Activated T-cell treated with anti-CD3 and anti-CD28 coated beads, Interleukin-2, amount 50 U/mL, for 4 hours (primary cell): ENCODE measurements at regions not wholly inside any gene's neighbourhood (a gene's known extent, or its start where the extent isn't known, plus 50 kb on each side); places are given as distances from the start of the nearest gene placed in this dataset.

Source experiments
- ATAC-seq, 2 donors: fragments of 200-7000 bp; cut with Tn5 transposase; one replicate each; pipeline ENCODE4 v1.10.0; 2021
- DNase-seq: peaks from one replicate; pipeline ENCODE4 v3.0.0-alpha.2; 2020
- H3K27me3 Mint-ChIP-seq: one replicate; pipeline ENCODE4 v1.8.0; 2021; ENCODE audit warnings: low read depth, mixed read lengths
- H3K36me3 Mint-ChIP-seq: one replicate; pipeline ENCODE4 v1.8.0; 2022; ENCODE audit warnings: mixed read lengths; ENCODE audit not compliant: insufficient read depth
- H3K4me1 Mint-ChIP-seq: one replicate; pipeline ENCODE4 v1.8.0; 2021; ENCODE audit warnings: low read depth, mixed read lengths
- H3K4me3 Mint-ChIP-seq: one replicate; pipeline ENCODE4 v1.8.0; 2021; ENCODE audit warnings: mild to moderate bottlenecking, moderate library complexity, mixed read lengths
- H3K9me3 Mint-ChIP-seq: one replicate; pipeline ENCODE4 v1.8.0; 2021; ENCODE audit warnings: mixed read lengths

- H3K4me3 Mint-ChIP-seq: no peak overlapping the region
- no peaks in the 10 kb centered on the region for H3K27me3 Mint-ChIP-seq
- no peaks in the 10 kb centered on the region for H3K4me1 Mint-ChIP-seq
- ATAC-seq (no peak), DNase-seq (no peak)
- peaks cover 16% of the 10 kb centered on the region for H3K9me3 Mint-ChIP-seq
- H3K36me3 Mint-ChIP-seq: no peaks in the 10 kb centered on the region
Measured at GRCh38 chr20:11588875-11589274, 328.8 kb upstream of the BTBD3 start.

DNA sequence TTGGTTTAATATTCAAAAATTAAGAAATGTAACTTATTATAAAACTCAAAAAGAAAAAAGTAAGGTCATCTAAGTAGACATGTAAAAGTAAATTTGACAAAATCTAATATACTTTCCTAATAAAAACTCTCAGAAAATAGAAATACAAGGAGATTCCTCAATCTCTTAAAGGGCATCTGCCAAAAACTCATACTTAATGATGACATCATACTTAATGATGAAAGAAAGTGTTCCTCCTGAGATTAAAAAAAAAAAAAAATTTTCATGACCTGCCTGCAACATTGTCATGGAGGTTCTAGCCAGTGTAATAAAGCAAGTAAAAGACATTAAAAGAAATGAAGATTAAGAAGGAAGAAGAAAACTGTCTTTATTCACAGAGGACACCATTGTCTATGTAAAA, 325.7 kb upstream of the BTBD3 start:
- no peaks in the 10 kb centered on the region for H3K27me3 Mint-ChIP-seq
- H3K4me1 Mint-ChIP-seq: no peaks in the 10 kb centered on the region
- H3K4me3 Mint-ChIP-seq: no peak overlapping the region
- ATAC-seq (no peak), DNase-seq (no peak)
- peaks cover 22% of the 10 kb centered on the region for H3K9me3 Mint-ChIP-seq
- no peaks in the 10 kb centered on the region for H3K36me3 Mint-ChIP-seq

GRCh38 chr20:11604339-11604738, 313.4 kb upstream of the BTBD3 start:
- DNase-seq (no peak), ATAC-seq (no peak)
- Mint-ChIP-seq H3K27me3 (no peaks in the 10 kb centered on the region), H3K4me3 (no peak overlapping the region), H3K9me3 (peaks cover 12% of the 10 kb centered on the region), H3K4me1 (no peaks in the 10 kb centered on the region), H3K36me3 (no peaks in the 10 kb centered on the region)

DNA sequence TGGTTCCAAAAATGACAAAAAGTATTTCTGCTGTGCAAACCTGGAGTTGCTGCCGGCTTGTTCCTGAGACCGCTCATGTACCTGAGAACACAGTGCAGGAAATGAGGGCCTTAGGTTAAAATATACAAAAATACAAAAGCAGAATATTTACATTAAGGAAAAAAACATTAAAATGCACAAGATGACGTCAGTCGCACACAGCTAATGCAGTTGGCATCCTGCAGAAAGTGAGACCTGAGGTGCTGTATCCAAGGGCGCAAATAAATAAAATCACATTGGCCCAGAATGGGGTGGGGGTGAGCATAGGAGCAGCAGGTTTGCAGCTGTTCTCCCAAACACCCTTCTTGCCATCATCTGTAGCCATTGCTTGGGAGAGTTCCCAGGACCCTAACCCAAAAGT, 310.6 kb upstream of the BTBD3 start:
- no peak overlapping the region for H3K4me3 Mint-ChIP-seq
- H3K27me3 Mint-ChIP-seq: no peaks in the 10 kb centered on the region
- no peaks in the 10 kb centered on the region for H3K36me3 Mint-ChIP-seq

GRCh38 chr20:11608736-11609135, 309.0 kb upstream of the BTBD3 start:
- DNase-seq (no peak), ATAC-seq (no peak)
- H3K27me3 Mint-ChIP-seq: no peaks in the 10 kb centered on the region
- H3K4me1 Mint-ChIP-seq: no peaks in the 10 kb centered on the region
- H3K4me3 Mint-ChIP-seq: no peak overlapping the region
- peaks cover 21% of the 10 kb centered on the region for H3K9me3 Mint-ChIP-seq
- H3K36me3 Mint-ChIP-seq: no peaks in the 10 kb centered on the region

More for the DNA sequence above, 310.6 kb upstream of the BTBD3 start:
- H3K9me3 Mint-ChIP-seq: peaks cover 21% of the 10 kb centered on the region
- ATAC-seq (no peak), DNase-seq (no peak)
- no peaks in the 10 kb centered on the region for H3K4me1 Mint-ChIP-seq

DNA sequence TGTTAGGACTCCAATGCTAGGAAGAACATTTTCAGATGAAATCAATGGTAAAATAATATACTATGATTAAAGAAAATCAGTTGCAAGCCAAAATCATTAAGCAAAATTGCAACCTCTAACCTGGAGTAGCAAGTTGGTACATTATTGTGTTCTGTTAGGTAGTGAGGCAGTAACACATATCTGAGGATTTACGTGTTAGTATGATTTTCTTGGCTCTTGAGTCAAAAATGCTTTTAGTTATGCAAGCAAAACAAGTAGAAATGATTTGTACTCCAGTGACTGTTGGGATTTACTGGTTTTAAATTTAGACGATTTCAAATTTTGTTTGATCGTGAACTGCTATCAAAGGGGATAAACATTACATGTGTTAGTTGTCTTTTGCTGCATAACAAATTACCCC, 293.0 kb upstream of the BTBD3 start:
- peaks cover 10% of the 10 kb centered on the region for H3K9me3 Mint-ChIP-seq
- no peaks in the 10 kb centered on the region for H3K36me3 Mint-ChIP-seq
- DNase-seq (no peak), ATAC-seq (no peak)
- no peaks in the 10 kb centered on the region for H3K27me3 Mint-ChIP-seq
- no peak overlapping the region for H3K4me3 Mint-ChIP-seq
- H3K4me1 Mint-ChIP-seq: no peaks in the 10 kb centered on the region

DNA sequence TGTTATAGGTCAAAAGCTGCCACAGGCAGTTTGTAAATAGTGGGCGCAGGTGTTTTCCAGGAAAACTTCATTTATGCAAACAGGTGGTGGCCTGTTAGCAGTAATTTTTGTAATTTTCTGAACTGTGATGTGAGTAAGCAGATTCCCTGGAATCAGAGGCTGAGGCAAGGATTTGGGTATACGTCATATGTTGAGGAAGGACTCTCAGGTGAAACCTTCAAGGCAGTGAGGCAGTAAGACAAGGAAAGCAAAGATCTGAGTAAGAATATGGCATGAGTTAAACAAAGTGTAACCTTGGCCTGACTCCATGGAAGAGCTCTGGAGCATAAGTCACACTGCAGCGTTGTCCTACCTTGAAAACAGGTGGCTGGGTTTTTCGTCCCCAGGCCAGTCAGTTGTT, 291.1 kb upstream of the BTBD3 start:
- Mint-ChIP-seq H3K9me3 (peaks cover 10% of the 10 kb centered on the region), H3K27me3 (no peaks in the 10 kb centered on the region), H3K36me3 (no peaks in the 10 kb centered on the region), H3K4me3 (no peak overlapping the region), H3K4me1 (no peaks in the 10 kb centered on the region)
- ATAC-seq (no peak), DNase-seq (no peak)

- no peaks in the 10 kb centered on the region for H3K36me3 Mint-ChIP-seq
- H3K27me3 Mint-ChIP-seq: no peaks in the 10 kb centered on the region
- no peak for DNase-seq
- no peak for ATAC-seq
- no peaks in the 10 kb centered on the region for H3K4me1 Mint-ChIP-seq
- no peak overlapping the region for H3K4me3 Mint-ChIP-seq
- H3K9me3 Mint-ChIP-seq: peaks cover 8% of the 10 kb centered on the region
Measured at GRCh38 chr20:11642866-11643265, 274.8 kb upstream of the BTBD3 start.

GRCh38 chr20:11646359-11646758, 271.3 kb upstream of the BTBD3 start:
- DNase-seq (no peak), ATAC-seq (no peak)
- H3K4me1 Mint-ChIP-seq: no peaks in the 10 kb centered on the region
- H3K36me3 Mint-ChIP-seq: no peaks in the 10 kb centered on the region
- no peak overlapping the region for H3K4me3 Mint-ChIP-seq
- H3K9me3 Mint-ChIP-seq: peaks cover 8% of the 10 kb centered on the region
- H3K27me3 Mint-ChIP-seq: no peaks in the 10 kb centered on the region

DNA sequence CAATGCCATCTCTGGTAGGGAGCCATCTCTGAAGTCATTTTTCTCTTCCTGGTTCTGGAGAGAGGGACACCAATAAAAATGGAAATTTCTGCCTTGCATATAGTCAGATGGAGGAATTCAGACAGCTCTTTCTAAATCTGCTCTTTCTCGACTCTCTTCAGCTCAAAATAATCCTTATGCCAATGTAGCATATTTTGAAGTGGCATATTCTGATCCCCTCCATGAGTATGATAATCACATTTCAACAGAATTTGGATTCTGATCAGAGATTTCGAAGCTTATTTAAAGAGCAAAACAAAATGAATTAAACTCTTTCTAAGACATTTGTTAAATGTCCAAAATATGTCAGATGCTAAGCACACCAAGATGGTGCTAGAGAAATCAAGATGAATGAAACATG, 267.1 kb upstream of the BTBD3 start:
- Mint-ChIP-seq H3K4me3 (no peak overlapping the region), H3K9me3 (peaks cover 10% of the 10 kb centered on the region), H3K27me3 (no peaks in the 10 kb centered on the region), H3K4me1 (no peaks in the 10 kb centered on the region), H3K36me3 (no peaks in the 10 kb centered on the region)
- DNase-seq (no peak), ATAC-seq (no peak)

DNA sequence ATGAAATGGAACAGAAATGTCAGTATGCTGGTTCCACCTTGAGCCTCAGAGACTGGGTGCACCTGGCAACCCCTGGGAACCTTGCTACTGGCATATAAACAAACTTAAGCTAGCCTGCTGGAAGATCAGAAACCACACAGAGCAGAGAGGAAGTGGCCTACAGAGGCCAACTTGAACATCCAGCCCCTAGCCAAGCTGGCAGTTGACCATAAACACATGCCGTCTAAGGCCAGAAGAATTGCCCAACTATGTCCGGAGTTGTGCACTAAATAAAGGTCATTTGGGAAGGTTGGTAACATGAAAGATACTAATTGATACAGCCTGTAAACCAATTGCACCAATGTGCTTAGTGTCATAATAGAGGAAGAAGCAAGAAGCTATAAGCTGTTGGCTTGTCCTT, 266.6 kb upstream of the BTBD3 start:
- H3K4me3 Mint-ChIP-seq: no peak overlapping the region
- no peaks in the 10 kb centered on the region for H3K4me1 Mint-ChIP-seq
- no peak for ATAC-seq
- H3K27me3 Mint-ChIP-seq: no peaks in the 10 kb centered on the region
- H3K36me3 Mint-ChIP-seq: no peaks in the 10 kb centered on the region
- H3K9me3 Mint-ChIP-seq: peaks cover 10% of the 10 kb centered on the region
- no peak for DNase-seq

DNA sequence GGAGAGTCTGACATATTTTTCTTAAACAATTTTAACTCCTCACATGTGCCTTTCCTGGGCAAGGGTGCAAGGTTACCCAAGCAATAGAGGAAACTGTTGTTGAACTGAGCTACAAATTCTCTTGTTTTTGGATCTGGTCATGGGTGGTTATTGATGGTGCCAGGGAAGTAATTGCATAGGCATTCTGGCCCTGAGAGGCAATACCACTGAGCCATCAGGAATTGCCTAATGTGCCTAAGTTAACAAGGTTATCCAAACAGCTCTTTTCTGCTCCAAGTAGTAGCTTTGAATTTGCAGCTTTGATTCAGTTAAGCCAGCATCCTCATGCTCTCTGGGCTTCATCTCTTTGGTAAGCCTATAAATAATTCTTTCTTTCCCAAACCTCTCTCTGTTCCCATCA, 266.0 kb upstream of the BTBD3 start:
- DNase-seq: no peak
- Mint-ChIP-seq H3K36me3 (no peaks in the 10 kb centered on the region), H3K4me1 (no peaks in the 10 kb centered on the region), H3K27me3 (no peaks in the 10 kb centered on the region), H3K9me3 (peaks cover 10% of the 10 kb centered on the region), H3K4me3 (no peak overlapping the region)
- ATAC-seq: no peak

GRCh38 chr20:11652128-11652527, 265.6 kb upstream of the BTBD3 start:
- Mint-ChIP-seq H3K36me3 (no peaks in the 10 kb centered on the region), H3K9me3 (peaks cover 10% of the 10 kb centered on the region), H3K4me1 (no peaks in the 10 kb centered on the region), H3K27me3 (no peaks in the 10 kb centered on the region), H3K4me3 (no peak overlapping the region)
- DNase-seq (no peak), ATAC-seq (no peak)

GRCh38 chr20:11654766-11655165, 262.9 kb upstream of the BTBD3 start:
- H3K4me3 Mint-ChIP-seq: no peak overlapping the region
- peaks cover 3% of the 10 kb centered on the region for H3K9me3 Mint-ChIP-seq
- ATAC-seq (no peak), DNase-seq (no peak)
- no peaks in the 10 kb centered on the region for H3K27me3 Mint-ChIP-seq
- no peaks in the 10 kb centered on the region for H3K4me1 Mint-ChIP-seq
- H3K36me3 Mint-ChIP-seq: no peaks in the 10 kb centered on the region

- DNase-seq (no peak), ATAC-seq (no peak)
- Mint-ChIP-seq H3K9me3 (peaks cover 3% of the 10 kb centered on the region), H3K27me3 (no peaks in the 10 kb centered on the region), H3K4me1 (no peaks in the 10 kb centered on the region), H3K36me3 (no peaks in the 10 kb centered on the region), H3K4me3 (no peak overlapping the region)
Measured at GRCh38 chr20:11660673-11661072, 257.0 kb upstream of the BTBD3 start.

DNA sequence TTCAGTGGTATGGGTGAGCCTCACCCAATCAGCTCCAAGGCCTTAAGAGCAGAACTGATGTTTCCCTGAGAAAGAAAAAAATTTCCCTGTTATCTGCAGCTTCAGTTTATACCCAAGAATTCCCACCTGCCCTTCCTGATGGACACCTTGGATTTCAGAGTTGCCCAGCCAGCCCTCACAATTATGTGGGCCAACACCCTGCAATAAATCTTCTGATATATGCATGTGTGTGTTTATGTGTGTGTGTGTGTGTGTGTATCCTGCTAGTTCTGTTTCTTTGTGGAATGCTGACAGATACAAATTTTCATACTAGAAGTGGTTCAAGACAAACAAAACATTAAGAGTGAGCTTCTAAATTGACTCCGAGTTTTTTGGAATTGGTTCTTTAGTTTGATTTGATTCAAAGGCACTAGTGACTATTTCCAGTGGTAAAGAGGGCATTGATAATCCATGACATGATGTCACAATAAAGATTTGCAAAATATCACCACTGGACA, 246.6 kb upstream of the BTBD3 start:
- ATAC-seq: no peak
- Mint-ChIP-seq H3K4me1 (no peaks in the 10 kb centered on the region), H3K27me3 (no peaks in the 10 kb centered on the region), H3K9me3 (no peaks in the 10 kb centered on the region), H3K36me3 (no peaks in the 10 kb centered on the region), H3K4me3 (no peak overlapping the region)
- DNase-seq: no peak
